GM12872 (cell line): ENCODE measurements at regions not wholly inside any gene's neighbourhood (a gene's known extent, or its start where the extent isn't known, plus 50 kb on each side); places are given as distances from the start of the nearest gene placed in this dataset.

Experiments
- CTCF ChIP-seq: IDR thresholded peaks from 3 replicates; pipeline ENCODE4 v1.5.1; 2011; ENCODE audit warnings: low read depth, mild to moderate bottlenecking, low read length, moderate library complexity; ENCODE audit not compliant: insufficient read depth

GRCh38 chr3:6471744-6472143 lies 389.2 kb upstream of the GRM7 start:
- no peak for TF ChIP-seq CTCF

GRCh38 chr3:6491768-6492167 lies 369.1 kb upstream of the GRM7 start:
- no peak for TF ChIP-seq CTCF

- TF ChIP-seq CTCF = no peak
These were observed 368.6 kb upstream of the GRM7 start for GRCh38 chr3:6492306-6492705.

- no peak for TF ChIP-seq CTCF
These were observed 356.6 kb upstream of the GRM7 start for GRCh38 chr3:6504347-6504746.

- no peak for TF ChIP-seq CTCF
These were observed 356.1 kb upstream of the GRM7 start for GRCh38 chr3:6504834-6505233.

- no peak for TF ChIP-seq CTCF
These were observed 352.5 kb upstream of the GRM7 start for GRCh38 chr3:6508410-6508759.

- no peak for TF ChIP-seq CTCF
These were observed 351.3 kb upstream of the GRM7 start for GRCh38 chr3:6509576-6509975.

- no peak for TF ChIP-seq CTCF
These were observed 350.2 kb upstream of the GRM7 start for GRCh38 chr3:6510713-6511112.
